ENCODE measurements at regions not wholly inside any gene's neighbourhood (a gene's known extent, or its start where the extent isn't known, plus 50 kb on each side); places are given as distances from the start of the nearest gene placed in this dataset.

GRCh38 chr1:82586473-82586872 lies 785.7 kb downstream of the ADGRL2 start:
- TF ChIP-seq POLR2A (IDR thresholded peaks at IDR 0.05) = no peak
- no peak for TF ChIP-seq CTCF (IDR thresholded peaks at IDR 0.05)
- Histone ChIP-seq H3K36me3 (no peaks in the 10 kb centered on the region), H3K9me3 (no peaks in the 10 kb centered on the region), H3K4me3 (no peak overlapping the region), H3K27ac (no peak overlapping the region), H3K27me3 (no peaks in the 10 kb centered on the region), H3K4me1 (no peaks in the 10 kb centered on the region)
- DNase-seq = no peak
- intact Hi-C loops (cut with DNase I) = no loop called here

GRCh38 chr1:82582347-82582746 lies 781.6 kb downstream of the ADGRL2 start:
- H3K4me1 ChIP-seq = no peaks in the 10 kb centered on the region
- TF ChIP-seq POLR2A (IDR thresholded peaks at IDR 0.05) (no peak), CTCF (IDR thresholded peaks at IDR 0.05) (no peak)
- WGBS, 2 donors = 43 to 56% methylated on average over 3 of the region's 3 CpGs
- no peaks in the 10 kb centered on the region for H3K9me3 ChIP-seq
- H3K27ac ChIP-seq = no peak overlapping the region
- H3K36me3 ChIP-seq = no peaks in the 10 kb centered on the region
- no peak for DNase-seq
- H3K4me3 ChIP-seq = no peak overlapping the region
- intact Hi-C loops (cut with DNase I) = no loop called here
- H3K27me3 ChIP-seq = no peaks in the 10 kb centered on the region

GRCh38 chr1:82578086-82578726 lies 777.5 kb downstream of the ADGRL2 start:
- H3K9me3 ChIP-seq = no peaks in the 10 kb centered on the region
- H3K27ac ChIP-seq = no peak overlapping the region
- TF ChIP-seq CTCF (IDR thresholded peaks at IDR 0.05) = no peak
- TF ChIP-seq POLR2A (IDR thresholded peaks at IDR 0.05) = no peak
- no peak for DNase-seq
- intact Hi-C loops (cut with DNase I) = no loop called here
- H3K4me1 ChIP-seq = no peaks in the 10 kb centered on the region
- H3K36me3 ChIP-seq = no peaks in the 10 kb centered on the region
- no peaks in the 10 kb centered on the region for H3K27me3 ChIP-seq
- no peak overlapping the region for H3K4me3 ChIP-seq
- 57 to 62% methylated on average over 3 of the region's 3 CpGs for WGBS, 2 donors

- intact Hi-C loops (cut with DNase I) = no loop called here
- TF ChIP-seq POLR2A (IDR thresholded peaks at IDR 0.05) = no peak
- TF ChIP-seq CTCF (IDR thresholded peaks at IDR 0.05) = no peak
- no peaks in the 10 kb centered on the region for H3K36me3 ChIP-seq
- H3K4me3 ChIP-seq = no peak overlapping the region
- no peak for DNase-seq
- peaks cover 6 to 28% (median 10%) of the 10 kb centered on the region in 3 donors for H3K4me1 ChIP-seq
- no peaks in the 10 kb centered on the region for H3K27me3 ChIP-seq
- H3K27ac ChIP-seq = no peak overlapping the region
- 76 to 85% methylated on average over 3 of the region's 3 CpGs for WGBS, 2 donors
- H3K9me3 ChIP-seq = no peaks in the 10 kb centered on the region
Measured at GRCh38 chr1:82567348-82567747, 766.6 kb downstream of the ADGRL2 start.

- intact Hi-C loops (cut with DNase I) = no loop called here
- Histone ChIP-seq H3K36me3 (no peaks in the 10 kb centered on the region), H3K9me3 (no peaks in the 10 kb centered on the region), H3K4me1 (peaks cover 6 to 33% (median 10%) of the 10 kb centered on the region in 3 donors), H3K4me3 (no peak overlapping the region), H3K27me3 (no peaks in the 10 kb centered on the region), H3K27ac (peak overlapping the region in 2 of 4 donors; percentile 39 to 60)
- no peak for DNase-seq
- 18 to 22% methylated on average over 6 of the region's 6 CpGs for WGBS, 2 donors
- no peak for TF ChIP-seq POLR2A (IDR thresholded peaks at IDR 0.05)
- no peak for TF ChIP-seq CTCF (IDR thresholded peaks at IDR 0.05)
Measured at GRCh38 chr1:82565546-82565945, 764.8 kb downstream of the ADGRL2 start.
